NB4 (cell line): ENCODE measurements at regions not wholly inside any gene's neighbourhood (a gene's known extent, or its start where the extent isn't known, plus 50 kb on each side); places are given as distances from the start of the nearest gene placed in this dataset.

Experiments
- CTCF ChIP-seq: IDR thresholded peaks from one replicate; pipeline ENCODE4 v1.5.1; 2012; ENCODE audit warnings: low read depth, low read length
- MAX ChIP-seq: IDR thresholded peaks from 2 replicates; pipeline ENCODE4 v1.6.1; 2011; ENCODE audit warnings: low read depth, low read length
- POLR2A ChIP-seq: IDR thresholded peaks from 2 replicates; pipeline ENCODE4 v1.6.1; 2011; ENCODE audit warnings: mild to moderate bottlenecking; ENCODE audit not compliant: insufficient read length; ENCODE audit errors: extremely low read depth

- TF ChIP-seq MAX (no peak), CTCF (no peak), POLR2A (no peak)
Measured at GRCh38 chr17:69669441-69670178, 255.1 kb downstream of the MAP2K6 start.
